ENCODE measurements at regions not wholly inside any gene's neighbourhood (a gene's known extent, or its start where the extent isn't known, plus 50 kb on each side); places are given as distances from the start of the nearest gene placed in this dataset.

GRCh38 chr2:208686665-208687064, 280.1 kb downstream of the PTH2R start:
- no peak overlapping the region for H2AK5ac ChIP-seq (ENCODE audit: low read depth, low read length)
- H2BK5ac ChIP-seq (ENCODE audit: low read depth, low read length) = no peak overlapping the region
- no peak overlapping the region for H3K9ac ChIP-seq (replicated peaks in 1 of 4; ENCODE audit: extremely low read depth in 1 of 4, low read depth in 3 of 4, low read length in 3 of 4)
- H3K79me1 ChIP-seq (ENCODE audit: low read depth, low read length) = no peaks in the 10 kb centered on the region
- no peak overlapping the region for H3K14ac ChIP-seq (ENCODE audit: insufficient read length)
- H2BK120ac ChIP-seq (replicated peaks; ENCODE audit: low read depth, low read length) = no peak overlapping the region
- DNase-seq (ENCODE audit: low read depth in 1 of 2, low spot score in 2 of 2) (no peak), FAIRE-seq (no peak)
- ChIA-PET POLR2A (ENCODE audit: partially characterized antibody) (no interaction called here), CTCF (ENCODE audit: partially characterized antibody) (no interaction called here)
- H3K23ac ChIP-seq (ENCODE audit: insufficient read length) = no peak overlapping the region
- H3K56ac ChIP-seq (replicated peaks; ENCODE audit: insufficient read length, low read depth, low read length) = no peak overlapping the region
- H4K8ac ChIP-seq (ENCODE audit: extremely low read depth, insufficient read depth, low read length) = no peak overlapping the region
- no peak overlapping the region for H2BK12ac ChIP-seq (ENCODE audit: low read depth, low read length)
- peaks cover 4 to 8% of the 10 kb centered on the region in 2 experiments; a peak in 3 of 4 replicates for H3K9me3 ChIP-seq (ENCODE audit: insufficient read depth in 2 of 2, low read depth in 1 of 2, low read length in 1 of 2)
- H3K4ac ChIP-seq (replicated peaks; ENCODE audit: insufficient read length, low read depth, low read length) = no peak overlapping the region
- no peak overlapping the region for H2AFZ ChIP-seq (ENCODE audit: low read length)
- no peaks in the 10 kb centered on the region for H3K27me3 ChIP-seq (replicated peaks in 1 of 4; ENCODE audit: control insufficient read depth in 3 of 4, extremely low read depth in 1 of 4, insufficient read depth in 3 of 4, low read length in 3 of 4)
- no peaks in the 10 kb centered on the region for H3K23me2 ChIP-seq (ENCODE audit: low read depth, low read length)
- no peak overlapping the region for H3K4me2 ChIP-seq (ENCODE audit: insufficient read depth in 1 of 2, low read depth in 2 of 2, low read length in 2 of 2)
- no peaks in the 10 kb centered on the region for H4K20me1 ChIP-seq (replicated peaks in 1 of 2; ENCODE audit: control insufficient read depth in 1 of 2, insufficient read depth in 2 of 2, low read length in 2 of 2)
- H3K36me3 ChIP-seq (ENCODE audit: control insufficient read depth in 2 of 4, insufficient read depth in 4 of 4, low read length in 3 of 4) = no peaks in the 10 kb centered on the region; a peak in 1 of 8 replicates
- no peak overlapping the region for H2BK20ac ChIP-seq (ENCODE audit: low read length)
- no peak overlapping the region for H2BK15ac ChIP-seq (ENCODE audit: low read length)
- H4K5ac ChIP-seq (ENCODE audit: insufficient read length, low read depth, low read length) = no peak overlapping the region
- no peak overlapping the region for H3K4me3 ChIP-seq (ENCODE audit: extremely low read depth in 1 of 4, insufficient read depth in 2 of 4, low read depth in 3 of 4, low read length in 4 of 4)
- WGBS, 2 experiments (ENCODE audit: extremely low coverage in 1 of 2, insufficient coverage in 1 of 2, insufficient read length in 1 of 2, insufficient replicate concordance in 2 of 2, low coverage in 1 of 2, low lambda C conversion rate in 2 of 2, missing lambda C conversion rate in 1 of 2) = 84% methylated on average over 1 of the region's 1 CpG; no CpG with 5 or more reads in 1 of the 2 experiments
- no peaks in the 10 kb centered on the region for H3K79me2 ChIP-seq (ENCODE audit: control insufficient read depth in 1 of 2, insufficient read depth in 2 of 2, low read length in 2 of 2)
- H3K4me1 ChIP-seq (replicated peaks in 1 of 4; ENCODE audit: control insufficient read depth in 3 of 4, insufficient read depth in 4 of 4, low read length in 3 of 4) = no peaks in the 10 kb centered on the region
- H4K91ac ChIP-seq (replicated peaks; ENCODE audit: insufficient read length, low read length) = no peak overlapping the region
- no peak overlapping the region for H3K27ac ChIP-seq (ENCODE audit: low read depth, low read length)
- no peak overlapping the region for H3K18ac ChIP-seq (ENCODE audit: extremely low read depth, low read length)
- TF ChIP-seq CHD1 (IDR thresholded peaks at IDR 0.05; ENCODE audit: low read depth, low read length) (no peak), TCF12 (IDR thresholded peaks at IDR 0.05; ENCODE audit: low read depth, low read length) (no peak), HDAC6 (IDR thresholded peaks at IDR 0.05; ENCODE audit: low read depth, low read length) (no peak), RXRA (IDR thresholded peaks at IDR 0.05; ENCODE audit: insufficient read depth, low read depth, low read length) (no peak)
